GM21619 (cell line): ENCODE measurements at regions not wholly inside any gene's neighbourhood (a gene's known extent, or its start where the extent isn't known, plus 50 kb on each side); places are given as distances from the start of the nearest gene placed in this dataset.

ENCODE experiments used
- ATAC-seq: cut with Tn5 transposase; IDR thresholded peaks from one replicate; pipeline ENCODE4 v1.9.1; 2021; ENCODE audit not compliant: unreplicated experiment

GRCh38 chr9:101792475-101792874, 54.0 kb upstream of the GRIN3A start:
- no peak for ATAC-seq

- ATAC-seq, result peak; percentile 52
Measured at GRCh38 chr9:101791938-101792337, 53.5 kb upstream of the GRIN3A start.

GRCh38 chr9:101791533-101791932, 53.1 kb upstream of the GRIN3A start:
- ATAC-seq, result no peak
